ENCODE measurements at regions not wholly inside any gene's neighbourhood (a gene's known extent, or its start where the extent isn't known, plus 50 kb on each side); places are given as distances from the start of the nearest gene placed in this dataset.

DNA sequence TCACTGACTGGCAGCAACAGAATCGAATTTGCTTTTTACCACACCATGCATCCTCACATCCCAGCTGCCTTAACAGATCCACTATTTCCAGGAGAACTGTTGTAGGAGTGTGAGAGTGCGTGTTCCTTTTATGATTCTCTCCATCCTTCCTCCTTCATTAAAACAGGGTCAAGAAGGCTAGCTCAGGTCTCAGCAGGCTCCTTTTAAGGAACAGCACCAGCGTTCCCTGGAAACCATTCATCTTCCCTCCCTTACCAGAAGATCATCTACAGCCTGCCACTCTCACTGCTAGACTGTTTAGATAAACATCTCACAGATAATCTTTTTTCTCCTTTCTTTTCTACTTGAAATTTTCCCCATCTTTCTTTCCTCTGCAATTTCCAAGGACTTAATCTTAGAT lies 1531.9 kb upstream of the CDH8 start:
- CTCF ChIA-PET, result no interaction called here
- TF ChIP-seq RFX5 (IDR thresholded peaks at IDR 0.05; ENCODE audit: low read depth, low read length), result no peak
- no peak for TF ChIP-seq BCL3 (IDR thresholded peaks at IDR 0.05; ENCODE audit: borderline replicate concordance, insufficient read depth, low read depth, low read length, poor library complexity, severe bottlenecking)
- TF ChIP-seq ZNF217 (IDR thresholded peaks at IDR 0.05), result no peak
- TF ChIP-seq RCOR1 (conservative IDR thresholded peaks at IDR 0.05; ENCODE audit: low read depth, low read length), result no peak
- TF ChIP-seq PRDM15 (CRISPR knock-in tag; IDR thresholded peaks at IDR 0.05), result no peak
- TF ChIP-seq SUZ12 (IDR thresholded peaks at IDR 0.05; ENCODE audit: unreplicated experiment), result no peak
- no peak for TF ChIP-seq IRF3 (IDR thresholded peaks at IDR 0.05)
- no peak for TF ChIP-seq SIX5 (IDR thresholded peaks at IDR 0.05; ENCODE audit: low read depth, low read length, severe bottlenecking)
- no peak for TF ChIP-seq CREB1 (IDR thresholded peaks at IDR 0.05; ENCODE audit: low read depth)
- no peak for TF ChIP-seq CREM (IDR thresholded peaks at IDR 0.05; ENCODE audit: low read depth)
- TF ChIP-seq CTCF (IDR thresholded peaks at IDR 0.05 in 2 of 3, conservative IDR thresholded peaks at IDR 0.05 in 1 of 3; ENCODE audit: control insufficient read depth in 2 of 3, extremely low read depth in 1 of 3, insufficient read depth in 1 of 3, low read depth in 3 of 3, low read length in 3 of 3), result no peak
- no peak for TF ChIP-seq SPI1 (IDR thresholded peaks at IDR 0.05; ENCODE audit: borderline replicate concordance, insufficient read depth, low read depth, low read length)
- TF ChIP-seq KAT2A (conservative IDR thresholded peaks at IDR 0.05; ENCODE audit: control insufficient read depth, low read depth, low read length), result no peak
- TF ChIP-seq, protein P1, sequence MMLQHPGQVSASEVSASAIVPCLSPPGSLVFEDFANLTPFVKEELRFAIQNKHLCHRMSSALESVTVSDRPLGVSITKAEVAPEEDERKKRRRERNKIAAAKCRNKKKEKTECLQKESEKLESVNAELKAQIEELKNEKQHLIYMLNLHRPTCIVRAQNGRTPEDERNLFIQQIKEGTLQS (IDR thresholded peaks at IDR 0.05; ENCODE audit: borderline replicate concordance, extremely low read depth, low read depth, low read length), result no peak

More for the DNA sequence above, 1531.9 kb upstream of the CDH8 start:
- no peak overlapping the region for H3K4me3 ChIP-seq
- DNase-seq (ENCODE audit: low read depth, low spot score), result no peak
- H3K27me3 ChIP-seq (replicated peaks in 1 of 2; ENCODE audit: control insufficient read depth in 2 of 2, insufficient read depth in 2 of 2, low read length in 1 of 2), result no peaks in the 10 kb centered on the region
- in situ Hi-C loops (cut with MboI), result no loop called here
- ChIA-PET SMC1A (ENCODE audit: uncharacterized antibody, unreplicated experiment) (no interaction called here), POLR2A (no interaction called here), RAD21 (ENCODE audit: unreplicated experiment) (no interaction called here)
- H3K4me2 ChIP-seq (ENCODE audit: control insufficient read depth, insufficient read depth), result no peak overlapping the region
- H2AFZ ChIP-seq (ENCODE audit: control insufficient read depth, low read depth, low read length), result no peak overlapping the region
- H3K9me3 ChIP-seq (replicated peaks; ENCODE audit: control insufficient read depth, insufficient read depth, low read length), result no peaks in the 10 kb centered on the region
- no peaks in the 10 kb centered on the region for H3K4me1 ChIP-seq (ENCODE audit: control insufficient read depth, insufficient read depth, low read length)
- no peak for ATAC-seq
- no peaks in the 10 kb centered on the region for H3K79me2 ChIP-seq (ENCODE audit: control insufficient read depth, insufficient read depth, low read length)
- 21% methylated on average over 3 of the region's 3 CpGs for WGBS (ENCODE audit: insufficient coverage, insufficient replicate concordance, low lambda C conversion rate, missing lambda C conversion rate)
- intact Hi-C loops (cut with micrococcal nuclease; ENCODE audit: unreplicated experiment), result no loop called here
- H3K9ac ChIP-seq (ENCODE audit: control insufficient read depth, insufficient read depth, low read length), result no peak overlapping the region
- no peaks in the 10 kb centered on the region for H3K36me3 ChIP-seq (ENCODE audit: control insufficient read depth in 2 of 2, insufficient read depth in 2 of 2, low read length in 1 of 2)
- no peak overlapping the region for H3K27ac ChIP-seq (ENCODE audit: control insufficient read depth, insufficient read depth)
- FAIRE-seq, result no peak
- BruUV-seq (replicated peaks), result no TSS peak
- H4K20me1 ChIP-seq (ENCODE audit: control insufficient read depth, insufficient read depth), result no peaks in the 10 kb centered on the region
